Ovary (tissue), 7 donors: ENCODE measurements at regions not wholly inside any gene's neighbourhood (a gene's known extent, or its start where the extent isn't known, plus 50 kb on each side); places are given as distances from the start of the nearest gene placed in this dataset.

Source experiments
- DNase-seq, 5 donors: peaks; one replicate each; pipeline ENCODE4 v3.0.0-alpha.2; 2019 to 2020
- H3K27ac ChIP-seq, 2 donors: fragments of 200-600 bp; one replicate each; pipeline versions ENCODE4 v1.5.1 to v1.8.0; 2019 to 2022
- H3K27me3 ChIP-seq: fragments of 200-600 bp; one replicate; pipeline ENCODE4 v1.8.0; 2022
- H3K36me3 ChIP-seq: fragments of 200-600 bp; sonication (generic); one replicate; pipeline ENCODE4 v1.5.1; 2019
- H3K4me1 ChIP-seq: one replicate; pipeline ENCODE4 v1.8.1; 2013; ENCODE audit warnings: mild to moderate bottlenecking, moderate library complexity; ENCODE audit not compliant: insufficient read depth
- H3K4me3 ChIP-seq: fragments of 200-600 bp; sonication (generic); one replicate; pipeline ENCODE4 v1.5.1; 2017
- H3K9me3 ChIP-seq, 2 donors: fragments of 200-600 bp in 1 of 2; sonication (generic) in 1 of 2; one replicate each; pipeline versions ENCODE4 v1.5.1 to v1.8.1; 2013 to 2019; ENCODE audit warnings: mild to moderate bottlenecking in 1 of 2, moderate library complexity in 1 of 2
- CTCF ChIP-seq, 3 donors: fragments of 450-650 bp in 2 of 3; fragments of 200-600 bp in 1 of 3; IDR thresholded peaks; one replicate each; pipeline versions ENCODE4 v1.5.1 to v1.8.0; 2016 to 2022; ENCODE audit warnings: antibody characterized with exemption in 3 of 3, mild to moderate bottlenecking in 1 of 3
- EP300 ChIP-seq: sonication (generic); formaldehyde crosslinking; IDR thresholded peaks from one replicate; pipeline ENCODE4 v1.6.1; 2017; ENCODE audit warnings: antibody characterized with exemption
- POLR2A ChIP-seq: fragments of 450-650 bp; IDR thresholded peaks from one replicate; pipeline ENCODE4 v1.6.1; 2017; ENCODE audit warnings: antibody characterized with exemption, mild to moderate bottlenecking, moderate library complexity
- WGBS, 3 donors: extraction: QIAGEN DNeasy Blood & Tissue Kit in 1 of 3; methylation state at CpG; one replicate each; pipeline versions ENCODE4 v1.1.5 to v1.1.7; 2013 to 2017; 5-methylcytosine and 5-hydroxymethylcytosine counted together
- intact Hi-C, 4 donors: fragments of 100-400 bp; cut with DNase I; formaldehyde crosslinking; loops; one replicate each; pipeline versions ENCODE4 v1.11.0 to v1.15.1; 2022 to 2023
- donor health status: DM: no; HTN: no; CAD: no; lungs with moderate emphysema.
- donor health status: DM: no; HTN: no; CAD: no.
- donor health status: Bipolar disorder and iron deficiency.
- donor health status: DM: no; HTN: no; CAD: no.
- donor health status: DM: yes; HTN: yes; CAD: no.

GRCh38 chr10:123331438-123331837 is 177.2 kb downstream of the BUB3 start:
- no peak overlapping the region for H3K4me3 ChIP-seq
- H3K27ac ChIP-seq = no peak overlapping the region
- intact Hi-C loops = no loop called here
- no peaks in the 10 kb centered on the region for H3K4me1 ChIP-seq
- TF ChIP-seq POLR2A (no peak), EP300 (no peak), CTCF (IDR thresholded peaks at IDR 0.05) (no peak)
- H3K36me3 ChIP-seq = no peaks in the 10 kb centered on the region
- WGBS, 3 donors = 63 to 86% (median 70%) methylated on average over 4 of the region's 4 CpGs
- H3K27me3 ChIP-seq = no peaks in the 10 kb centered on the region
- no peak for DNase-seq
- H3K9me3 ChIP-seq = no peaks in the 10 kb centered on the region

DNA sequence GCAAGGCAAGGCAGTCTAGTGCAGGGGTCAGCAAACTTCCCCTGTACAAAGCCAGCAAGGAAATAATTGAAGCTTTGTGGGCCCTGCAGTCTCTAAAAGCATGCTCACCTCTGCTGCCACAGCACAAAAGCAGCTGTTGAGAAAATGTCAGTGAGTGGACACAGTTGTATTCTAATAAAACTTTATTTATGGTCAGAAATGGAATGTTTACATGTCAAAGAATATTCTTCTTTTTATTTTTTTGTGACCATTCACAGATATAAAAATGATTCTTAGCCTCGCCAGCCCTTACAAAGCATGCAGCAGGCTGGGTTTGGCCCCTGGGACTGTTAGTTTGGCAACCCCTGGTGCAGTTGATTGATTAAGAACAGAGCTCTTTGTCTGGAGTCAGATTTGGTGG is 192.4 kb downstream of the BUB3 start:
- Histone ChIP-seq H3K27me3 (no peaks in the 10 kb centered on the region), H3K36me3 (no peaks in the 10 kb centered on the region), H3K9me3 (no peaks in the 10 kb centered on the region), H3K4me1 (no peaks in the 10 kb centered on the region), H3K4me3 (no peak overlapping the region), H3K27ac (no peak overlapping the region)
- intact Hi-C loops = no loop called here
- DNase-seq = no peak
- no peak for TF ChIP-seq CTCF (IDR thresholded peaks at IDR 0.05)
- TF ChIP-seq EP300 = no peak
- TF ChIP-seq POLR2A = no peak
- WGBS, 3 donors = 79 to 92% (median 81%) methylated on average over 1 of the region's 1 CpG

GRCh38 chr10:123348691-123349572 is 194.7 kb downstream of the BUB3 start:
- no peak for TF ChIP-seq POLR2A
- no peak for TF ChIP-seq EP300
- no peak for TF ChIP-seq CTCF (IDR thresholded peaks at IDR 0.05)
- Histone ChIP-seq H3K27me3 (no peaks in the 10 kb centered on the region), H3K9me3 (no peaks in the 10 kb centered on the region), H3K4me3 (no peak overlapping the region), H3K36me3 (no peaks in the 10 kb centered on the region), H3K4me1 (no peaks in the 10 kb centered on the region), H3K27ac (no peak overlapping the region)
- WGBS, 3 donors = 85 to 90% (median 90%) methylated on average over 19 of the region's 19 CpGs
- intact Hi-C loops = no loop called here
- no peak for DNase-seq

DNA sequence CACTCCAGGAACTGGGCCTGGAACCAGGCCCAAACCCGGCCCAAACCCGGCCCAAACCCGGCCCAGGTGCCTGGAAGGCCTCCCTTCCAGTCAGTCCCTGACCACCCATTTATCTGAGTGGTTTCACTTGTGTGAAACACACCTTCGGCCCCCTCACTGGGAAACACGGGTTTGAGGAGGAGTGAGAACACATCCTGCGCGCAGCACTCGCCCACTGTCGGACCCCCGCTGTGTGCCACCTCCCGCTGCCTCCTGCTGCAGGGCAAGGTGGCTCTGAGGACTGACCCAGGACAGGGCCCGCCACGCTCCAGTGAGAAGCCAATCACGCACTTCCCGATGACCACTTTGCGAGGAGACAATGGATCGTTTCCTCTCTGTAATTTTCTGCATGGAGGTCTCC is 197.5 kb downstream of the BUB3 start:
- no peaks in the 10 kb centered on the region for H3K27me3 ChIP-seq
- TF ChIP-seq CTCF (IDR thresholded peaks at IDR 0.05) = no peak
- no peak for TF ChIP-seq EP300
- TF ChIP-seq POLR2A = no peak
- no peak overlapping the region for H3K27ac ChIP-seq
- no peak overlapping the region for H3K4me3 ChIP-seq
- WGBS, 3 donors = 85 to 92% (median 87%) methylated on average over 17 of the region's 17 CpGs
- intact Hi-C loops = no loop called here
- no peaks in the 10 kb centered on the region for H3K9me3 ChIP-seq
- H3K36me3 ChIP-seq = no peaks in the 10 kb centered on the region
- no peak for DNase-seq
- H3K4me1 ChIP-seq = no peaks in the 10 kb centered on the region
